ENCODE measurements at regions not wholly inside any gene's neighbourhood (a gene's known extent, or its start where the extent isn't known, plus 50 kb on each side); places are given as distances from the start of the nearest gene placed in this dataset.

GRCh38 chr7:68454931-68455330 is 1143.3 kb upstream of the AUTS2 start:
- TF ChIP-seq CTCF (IDR thresholded peaks at IDR 0.05; ENCODE audit: low read depth, low read length) (no peak), EZH2phosphoT487 (IDR thresholded peaks at IDR 0.05; ENCODE audit: low read depth) (no peak)

Measured in OCI-LY3 (cell line).